Fibroblast of the conjunctiva (primary cell): ENCODE measurements at regions not wholly inside any gene's neighbourhood (a gene's known extent, or its start where the extent isn't known, plus 50 kb on each side); places are given as distances from the start of the nearest gene placed in this dataset.

Source experiments
- DNase-seq: peaks from one replicate; pipeline ENCODE4 v3.0.0-alpha.2; 2010; ENCODE audit warnings: low read depth

DNA sequence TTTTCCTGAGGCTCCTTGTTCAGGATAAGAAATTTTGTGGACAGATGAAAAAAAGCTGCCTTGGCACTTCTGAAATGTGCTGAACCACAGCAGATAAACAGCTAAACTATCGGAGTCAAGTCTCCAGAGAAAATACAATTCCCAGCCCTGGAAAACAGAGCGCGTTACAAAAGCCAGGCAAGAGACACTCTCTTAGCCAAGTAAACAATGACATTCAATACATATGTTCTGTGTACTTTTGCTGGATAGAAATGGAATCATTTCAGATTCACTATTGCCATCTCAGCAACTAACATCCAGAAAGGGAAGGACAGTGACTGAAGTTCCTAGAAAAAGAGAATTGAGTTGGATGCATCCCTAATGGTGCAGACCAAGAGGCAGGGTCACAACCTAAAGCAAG is 196.8 kb upstream of the NRSN1 start:
- no peak for DNase-seq

DNA sequence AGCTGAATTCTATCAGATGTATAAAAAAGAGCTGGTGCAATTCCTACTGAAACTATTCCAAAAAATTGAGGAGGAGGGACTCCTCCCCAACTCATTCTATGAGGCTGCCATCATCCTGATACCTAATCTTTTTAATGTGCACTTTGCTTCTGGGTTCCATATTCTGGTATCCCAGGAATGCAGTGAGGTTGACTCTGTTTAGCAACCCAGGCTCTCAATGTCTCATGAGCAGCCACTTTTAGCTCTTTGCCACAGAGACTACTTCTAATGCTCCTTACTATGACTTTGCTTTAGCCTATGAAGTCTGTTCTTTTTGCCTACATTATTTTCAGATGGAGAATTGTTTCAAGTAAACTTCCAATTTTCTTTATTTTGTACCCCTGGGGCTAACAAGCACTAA is 185.5 kb upstream of the NRSN1 start:
- DNase-seq: no peak

DNA sequence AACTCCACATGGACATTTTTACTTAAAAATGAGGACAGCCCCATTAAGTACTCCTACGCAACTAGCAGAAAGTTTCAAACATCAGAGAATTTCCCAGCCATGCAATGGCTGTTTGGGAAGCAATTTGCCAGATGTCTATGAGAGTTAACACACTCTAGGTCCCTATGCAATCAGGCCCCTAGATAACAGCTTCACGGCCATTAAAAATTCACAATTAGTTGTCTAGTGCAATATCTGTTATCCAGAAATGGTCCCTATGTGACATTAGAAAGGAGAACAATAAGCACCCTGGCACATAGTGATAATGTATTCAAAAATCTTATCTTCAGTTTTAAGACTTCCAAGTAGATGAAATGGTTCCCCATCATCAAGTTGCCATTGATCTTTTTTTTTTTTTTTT is 174.3 kb upstream of the NRSN1 start:
- no peak for DNase-seq

DNA sequence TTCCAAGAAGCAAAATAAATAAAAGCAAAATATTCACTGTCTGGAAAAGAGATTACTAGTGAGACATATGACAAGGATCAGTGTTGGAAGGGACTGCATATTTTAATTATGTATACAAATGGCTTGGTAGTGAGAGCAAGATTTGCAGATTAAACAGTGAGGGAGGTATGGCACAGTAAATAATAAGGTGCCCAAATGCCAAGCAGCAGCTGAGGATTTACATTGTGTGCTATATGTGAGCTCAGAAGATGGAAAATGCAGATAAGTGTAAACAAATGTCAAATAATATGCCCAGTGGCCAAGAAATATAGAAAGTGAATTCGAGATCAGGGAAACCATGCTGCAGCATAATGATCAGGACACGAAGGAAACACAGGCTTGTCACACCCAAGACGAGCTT is 173.8 kb upstream of the NRSN1 start:
- DNase-seq: no peak

DNA sequence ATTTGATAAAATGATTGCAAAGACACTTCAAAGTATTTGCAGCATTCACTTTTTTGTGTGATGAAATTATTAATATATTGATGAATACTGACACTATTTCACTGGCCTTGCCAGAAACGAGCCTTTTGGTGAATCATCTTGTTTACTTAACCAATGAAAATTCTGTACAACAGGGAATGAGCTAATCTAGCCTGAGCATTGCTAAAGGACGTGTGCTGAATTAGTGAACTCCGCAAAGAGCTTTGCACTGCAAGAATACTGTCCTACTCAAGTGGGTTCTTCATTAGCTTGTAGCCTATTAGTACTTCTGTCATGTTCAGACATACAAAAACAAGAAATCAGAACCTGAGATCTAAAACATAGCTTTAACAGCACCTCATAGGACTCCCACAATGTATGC is 172.0 kb upstream of the NRSN1 start:
- no peak for DNase-seq

DNA sequence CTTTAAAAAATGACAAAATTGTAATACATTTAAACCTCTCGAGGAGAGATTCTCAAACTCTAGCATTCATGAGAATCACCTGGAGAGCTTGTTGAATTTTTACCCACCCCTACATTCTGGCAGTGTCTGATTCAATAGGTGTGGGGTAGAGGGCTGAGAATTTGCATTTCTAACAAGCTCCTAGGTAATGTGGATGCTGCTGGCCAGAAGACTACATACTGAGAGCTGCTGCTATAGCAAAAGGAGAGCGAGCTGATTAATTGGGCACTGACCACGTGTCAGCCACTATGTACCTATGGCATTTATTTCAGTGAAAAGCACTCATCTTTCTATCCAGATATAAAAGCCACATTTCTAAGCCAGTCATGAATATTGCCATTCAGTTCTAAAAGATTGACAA is 169.0 kb upstream of the NRSN1 start:
- DNase-seq: no peak

DNA sequence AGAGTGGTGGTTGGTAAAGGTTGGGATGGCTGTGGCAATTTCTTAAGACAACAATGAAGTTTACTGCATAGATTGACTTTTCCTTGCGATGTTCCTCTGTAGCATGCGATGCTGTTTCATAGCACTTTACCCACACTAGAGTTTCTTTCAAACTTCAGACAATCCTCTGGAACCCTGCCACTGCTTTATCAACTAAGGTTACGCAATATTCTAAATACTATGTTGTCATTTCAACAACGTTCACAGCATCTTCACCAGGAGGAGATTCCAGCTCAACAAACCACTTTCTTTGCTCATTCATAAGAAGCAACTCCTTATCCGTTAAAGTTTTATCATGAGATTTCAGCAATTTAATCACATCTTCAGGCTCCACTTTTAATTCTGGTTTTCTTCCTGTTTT is 161.2 kb upstream of the NRSN1 start:
- DNase-seq: no peak

DNA sequence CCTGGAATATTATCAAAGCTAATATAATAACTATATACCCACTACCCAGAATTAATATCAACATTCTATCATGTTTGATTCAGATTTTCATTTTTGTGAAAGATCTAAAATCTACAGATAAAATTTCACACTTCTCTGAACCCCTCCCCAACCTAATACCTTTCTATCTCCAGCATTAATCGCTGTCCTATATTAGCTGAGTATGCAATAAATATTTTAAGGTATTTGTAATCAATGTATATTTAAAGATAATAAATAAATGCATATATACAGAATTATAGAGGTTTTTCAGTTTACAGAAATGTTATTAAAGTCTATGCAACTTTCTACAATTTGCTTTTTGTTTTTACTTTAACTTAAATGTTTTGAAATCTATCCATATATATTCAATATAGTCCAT is 156.7 kb upstream of the NRSN1 start:
- no peak for DNase-seq

DNA sequence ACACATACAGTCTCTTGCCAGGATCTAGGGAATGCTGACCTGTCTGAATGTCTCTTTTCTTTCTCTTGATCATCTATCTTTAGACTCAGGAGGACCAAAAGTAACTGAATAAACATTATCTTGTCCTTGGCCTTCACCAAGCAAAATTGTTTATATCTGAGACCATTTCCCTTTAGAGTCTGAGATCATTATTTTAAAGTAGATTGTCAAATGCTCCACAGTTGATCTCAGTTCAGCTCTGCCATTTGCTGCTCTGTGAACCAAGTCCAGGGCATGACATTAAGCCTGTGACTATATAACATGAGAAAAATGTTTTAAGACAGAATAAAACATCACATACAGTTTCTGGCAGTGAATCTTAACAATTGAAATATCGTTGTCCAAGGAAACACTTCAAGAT is 148.3 kb upstream of the NRSN1 start:
- DNase-seq: no peak

DNA sequence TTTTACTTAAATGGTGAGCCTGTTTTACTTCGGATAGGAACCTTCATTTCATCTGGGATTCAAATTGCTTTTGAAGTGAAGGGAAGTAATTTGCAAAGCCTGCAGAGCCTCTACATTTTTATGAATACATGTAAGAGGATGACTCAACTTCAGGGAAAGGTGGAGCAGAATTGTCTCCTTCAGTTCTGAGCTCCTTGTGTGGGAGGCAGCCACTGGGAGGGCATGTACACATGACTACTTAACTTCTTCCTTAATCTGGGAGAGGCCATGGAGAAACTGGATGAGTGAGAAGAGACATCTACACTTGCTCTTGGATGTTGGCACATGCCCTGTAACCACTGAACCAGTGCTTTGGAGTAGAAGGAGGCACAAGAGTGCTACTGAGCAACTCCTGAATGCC is 145.1 kb upstream of the NRSN1 start:
- DNase-seq: no peak

DNA sequence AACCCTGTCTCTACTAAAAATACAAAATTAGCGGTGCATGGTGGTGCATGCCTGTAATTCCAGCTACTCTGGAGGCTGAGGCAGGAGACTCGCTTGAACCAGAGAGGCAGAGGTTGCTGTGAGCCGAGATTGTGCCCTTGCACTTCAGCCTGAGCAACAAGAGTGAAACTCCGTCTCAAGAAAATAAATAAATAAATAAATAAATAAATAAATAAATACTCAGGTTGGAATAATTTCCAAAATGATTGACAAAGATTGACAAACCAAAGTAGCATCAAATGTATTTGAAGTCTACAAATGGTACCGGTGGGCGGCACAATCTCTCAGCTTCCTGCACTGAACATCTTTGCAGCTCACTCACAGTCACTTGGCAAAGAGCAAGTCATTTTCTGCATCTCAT is 144.1 kb upstream of the NRSN1 start:
- DNase-seq: no peak

DNA sequence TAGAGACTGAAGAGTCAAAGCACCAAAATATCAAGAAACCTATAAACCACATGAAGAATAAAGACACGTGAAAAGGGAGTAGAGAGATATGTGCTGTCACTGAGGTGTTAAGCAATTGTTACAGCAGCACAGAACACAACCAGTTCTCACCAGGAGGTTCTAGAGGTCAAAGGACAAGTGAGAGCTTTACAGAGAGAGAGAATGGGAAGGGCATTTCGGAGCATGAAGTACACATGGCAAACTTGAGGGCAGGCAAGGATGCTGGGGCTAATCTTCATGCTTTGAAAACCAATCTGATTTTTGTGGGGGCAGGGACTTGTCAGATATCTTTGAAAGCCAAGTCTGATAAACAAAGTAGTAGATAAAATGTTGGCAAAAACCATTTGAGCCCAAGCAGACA is 142.3 kb upstream of the NRSN1 start:
- DNase-seq: no peak

DNA sequence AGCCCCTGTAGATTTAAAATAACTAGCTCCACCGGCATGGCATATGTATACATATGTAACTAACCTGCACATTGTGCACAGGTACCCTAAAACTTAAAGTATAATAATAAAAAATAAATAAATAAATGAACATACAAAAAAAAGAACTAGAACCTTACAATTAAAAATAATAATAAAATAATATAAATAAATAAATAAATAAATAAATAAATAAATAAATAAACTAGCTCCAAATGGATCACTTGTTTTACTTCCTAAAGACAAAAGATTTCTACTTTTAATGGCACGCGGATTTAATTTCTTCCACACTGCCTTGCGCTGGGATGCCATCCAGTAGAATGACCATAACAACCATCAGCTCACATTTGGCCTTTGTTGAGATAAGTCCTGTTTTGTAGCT is 141.0 kb upstream of the NRSN1 start:
- no peak for DNase-seq

DNA sequence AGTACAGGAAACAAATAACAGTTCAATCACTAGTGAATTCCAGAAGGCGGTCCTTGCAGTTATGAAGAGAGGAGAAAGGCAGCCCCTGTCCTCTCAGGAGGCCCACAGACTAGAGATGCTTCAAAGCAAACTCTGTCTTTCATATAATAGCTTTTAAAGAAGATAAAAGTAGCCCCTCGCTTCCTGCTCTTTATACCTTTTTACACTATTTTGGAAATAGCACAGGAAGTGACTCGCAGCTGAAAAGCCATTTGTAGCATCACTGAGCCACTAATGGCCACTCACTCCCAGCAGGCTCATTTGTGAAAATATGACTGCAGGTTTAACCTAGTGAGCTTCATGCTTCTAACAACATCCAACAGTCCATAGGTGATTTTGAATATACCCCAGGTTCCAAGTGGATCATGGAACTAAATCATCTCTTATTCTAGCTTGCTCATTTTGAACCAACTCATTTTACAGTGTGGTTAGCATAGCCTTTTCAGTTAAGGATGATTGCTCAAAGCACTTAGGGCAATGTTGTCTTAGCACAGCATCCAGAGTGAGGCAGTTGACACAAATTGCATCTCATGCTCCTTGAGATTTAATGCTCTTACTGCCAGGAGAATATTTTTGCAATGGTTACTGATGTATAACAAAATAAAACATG is 136.0 kb upstream of the NRSN1 start:
- DNase-seq: no peak

DNA sequence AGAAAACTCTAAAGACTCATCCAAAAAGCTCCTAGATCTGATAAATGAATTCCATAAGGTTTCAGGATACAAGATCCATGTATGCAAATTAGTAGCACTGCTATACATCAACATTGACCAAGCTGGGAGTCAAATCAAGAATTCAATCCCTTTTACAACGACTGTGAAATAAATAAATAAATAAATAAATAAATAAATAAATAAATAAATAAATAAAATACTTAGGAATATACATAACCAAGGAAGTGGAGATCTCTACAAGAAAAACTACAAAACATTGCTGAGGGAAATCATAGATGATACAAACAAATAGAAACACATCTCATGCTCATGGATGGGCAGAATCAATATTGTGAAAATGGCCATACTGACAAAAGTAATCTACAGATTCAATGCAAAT is 132.0 kb upstream of the NRSN1 start:
- DNase-seq: no peak

DNA sequence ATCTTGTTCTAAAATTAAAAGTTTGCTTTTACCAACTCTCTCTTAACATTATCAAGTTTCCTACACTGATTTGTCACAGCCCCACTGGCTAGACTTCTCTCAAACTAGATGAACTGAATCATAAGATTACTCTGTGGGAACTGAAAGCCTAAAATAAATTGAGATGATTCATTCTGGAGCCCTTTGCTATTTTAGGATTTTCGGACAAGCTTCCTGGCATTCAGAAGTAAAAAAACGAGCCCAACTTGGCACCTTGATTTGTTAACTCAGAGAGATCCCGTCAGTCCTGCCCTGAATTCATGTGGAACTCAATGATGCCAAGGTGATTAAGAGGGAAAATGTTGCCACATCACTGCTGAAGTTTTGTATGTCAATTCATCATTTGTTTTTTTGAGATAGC is 122.0 kb upstream of the NRSN1 start:
- DNase-seq: no peak

DNA sequence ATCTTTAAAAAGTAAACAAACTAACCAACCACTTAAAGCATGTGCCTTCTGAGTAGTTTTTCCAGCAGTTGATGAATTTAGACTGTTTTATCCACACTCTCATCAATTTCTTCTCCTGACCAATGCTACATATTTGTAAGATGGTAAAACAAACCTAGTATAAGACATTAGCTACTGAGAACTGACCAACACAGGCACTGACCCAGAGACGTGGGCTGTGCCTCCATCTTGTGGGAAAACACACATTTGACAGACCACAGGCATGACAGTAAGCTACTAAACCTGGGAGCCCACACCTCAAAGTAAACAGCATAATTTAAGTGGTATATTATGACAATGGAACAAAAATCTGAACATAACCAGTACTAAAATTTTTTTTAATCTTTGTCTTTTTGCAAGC is 121.4 kb upstream of the NRSN1 start:
- no peak for DNase-seq

DNA sequence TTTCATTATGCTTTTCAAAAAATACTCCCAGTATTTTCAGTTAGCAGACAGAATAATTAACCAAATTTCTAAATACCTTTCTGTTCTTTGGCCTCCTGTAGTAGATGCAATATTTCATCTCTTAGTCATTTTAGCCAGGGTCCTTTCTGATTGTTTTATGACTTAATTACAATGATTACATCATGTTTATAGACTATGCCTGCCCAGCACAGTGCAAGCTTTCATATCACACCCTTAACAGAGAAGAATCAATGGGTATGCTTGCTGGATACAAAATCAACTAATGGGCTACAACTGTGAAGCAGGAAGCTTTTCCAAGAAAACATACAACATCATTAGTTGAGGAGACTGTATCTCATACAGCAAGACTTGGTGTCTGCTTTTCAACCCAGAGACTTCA is 119.8 kb upstream of the NRSN1 start:
- no peak for DNase-seq

DNA sequence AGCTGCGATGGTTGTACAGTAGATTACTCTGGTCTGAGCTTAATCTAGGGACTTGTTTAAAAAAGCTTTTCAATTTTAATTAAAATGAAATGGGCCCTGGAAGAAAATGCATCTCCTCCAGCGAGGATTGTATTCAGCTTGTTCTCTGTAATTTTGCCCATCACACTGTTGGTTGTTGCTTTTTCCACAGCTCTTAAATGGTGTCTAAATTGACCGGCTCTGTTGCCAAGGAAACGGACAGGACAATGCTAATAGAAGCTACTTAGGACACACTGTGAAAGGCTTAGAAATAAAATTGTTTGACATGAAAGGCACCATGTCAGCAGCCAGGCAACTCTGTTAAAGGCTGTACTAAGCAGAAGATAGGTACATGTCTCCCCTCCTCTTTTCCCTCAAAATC is 116.7 kb upstream of the NRSN1 start:
- DNase-seq: no peak

DNA sequence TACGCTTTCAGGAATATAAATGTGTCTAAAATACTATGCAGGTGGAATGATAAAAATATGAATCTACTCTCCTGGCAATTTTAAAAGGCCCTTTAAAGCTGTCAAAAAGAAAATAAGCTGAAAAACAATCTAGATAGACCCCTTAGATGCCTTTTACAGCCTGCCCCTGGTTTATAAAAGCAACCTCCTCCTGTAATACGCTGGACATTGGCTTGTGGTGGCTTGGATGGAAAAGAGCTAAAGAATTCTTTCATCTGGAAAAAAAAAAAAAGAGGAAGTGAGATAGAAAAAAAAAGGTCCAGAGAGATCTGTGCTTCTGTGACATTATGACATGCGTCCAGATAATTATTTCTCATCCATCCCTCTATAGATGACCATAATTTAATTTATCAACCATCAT is 115.9 kb upstream of the NRSN1 start:
- DNase-seq: no peak

DNA sequence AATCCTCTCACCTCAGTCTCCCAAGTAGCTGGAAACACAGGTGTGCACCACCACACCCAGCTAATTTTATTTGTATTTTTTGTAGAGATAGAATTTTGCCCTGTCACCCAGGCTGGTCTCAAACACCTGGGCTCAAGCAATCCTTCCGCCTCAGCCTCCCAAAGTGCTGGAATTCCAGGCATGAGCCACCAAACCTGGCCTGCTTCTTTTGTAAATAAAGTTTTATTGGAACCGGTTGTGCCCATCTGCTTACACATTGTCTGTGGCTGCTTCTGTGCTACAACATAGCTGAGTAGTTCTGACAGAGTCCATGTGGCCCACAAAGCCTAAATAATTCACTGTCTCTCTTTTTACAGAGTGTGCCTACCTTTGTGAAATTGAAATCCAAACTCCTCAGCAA is 109.7 kb upstream of the NRSN1 start:
- no peak for DNase-seq

DNA sequence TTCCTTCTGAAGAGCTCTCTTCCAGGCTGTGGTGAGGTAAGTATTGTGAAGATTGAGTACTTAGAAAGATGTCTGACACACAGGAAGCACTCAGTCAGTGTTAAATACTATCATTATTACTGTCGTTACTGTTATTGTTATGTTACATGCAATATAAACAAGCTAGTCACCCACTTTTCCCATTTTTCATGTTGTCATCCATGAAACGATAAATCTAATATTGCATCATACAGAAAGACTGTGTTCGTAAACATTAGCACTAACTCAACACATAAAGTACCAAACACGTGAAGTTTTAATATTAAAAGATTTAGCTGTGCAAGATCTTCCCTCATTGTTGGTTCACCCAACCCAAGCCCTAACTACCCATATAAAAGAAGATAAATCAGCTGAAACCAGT is 109.2 kb upstream of the NRSN1 start:
- no peak for DNase-seq

DNA sequence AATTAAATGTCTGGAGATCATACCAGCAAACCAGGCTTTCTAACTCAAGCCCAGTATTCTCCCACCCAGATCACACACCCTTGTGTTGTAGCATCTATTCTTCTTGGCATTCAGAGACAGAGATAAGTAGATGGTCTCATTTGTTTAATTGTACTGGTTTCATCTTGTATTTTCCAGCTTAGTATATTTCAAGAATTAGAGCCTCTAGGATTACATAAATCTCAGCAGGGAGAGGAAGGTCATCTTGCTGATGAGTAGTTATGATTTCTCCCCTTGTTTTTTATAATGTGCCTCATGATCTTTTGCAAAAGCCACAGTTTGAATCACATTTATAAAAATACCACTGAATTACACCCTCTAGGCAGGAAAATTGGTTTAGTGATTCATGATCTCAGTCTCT is 106.6 kb upstream of the NRSN1 start:
- no peak for DNase-seq

DNA sequence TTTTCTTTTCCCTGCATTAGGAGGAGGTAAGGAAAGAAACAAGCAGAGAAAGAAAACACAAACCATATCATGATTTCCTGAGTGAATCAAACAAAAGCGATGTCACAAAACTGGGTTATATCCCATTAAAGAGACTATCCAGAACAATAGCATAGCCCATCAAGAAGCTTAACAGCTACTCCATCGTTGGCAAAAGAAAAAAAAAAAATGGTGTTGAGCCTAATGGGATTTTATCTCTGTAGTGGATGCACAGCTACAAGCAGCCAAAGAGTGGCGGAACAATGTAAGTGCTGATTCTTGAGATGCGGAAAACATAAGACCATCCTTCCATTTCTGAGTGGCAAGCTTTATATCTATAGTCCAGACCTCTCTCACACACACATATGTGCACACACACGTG is 106.2 kb upstream of the NRSN1 start:
- no peak for DNase-seq

DNA sequence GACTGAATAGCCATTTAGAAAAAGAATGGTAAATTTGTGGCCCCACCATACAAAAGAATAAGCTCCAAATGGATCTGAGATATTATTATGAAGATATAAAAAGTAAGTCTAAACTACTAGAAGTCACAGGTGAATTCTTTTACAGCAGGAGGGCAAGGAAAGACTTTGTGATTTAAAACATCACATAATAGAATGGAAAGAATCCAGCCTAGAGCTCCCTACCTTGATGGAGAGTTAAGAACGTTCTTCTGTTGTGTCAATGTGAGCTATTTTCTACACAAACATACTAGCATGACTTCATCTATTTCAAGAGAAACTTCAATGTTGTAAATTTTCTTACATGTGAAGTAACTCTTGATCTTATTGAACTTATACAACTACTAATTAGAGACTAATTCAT is 100.0 kb upstream of the NRSN1 start:
- no peak for DNase-seq
